Tibial artery (tissue), 4 donors: ENCODE measurements at regions not wholly inside any gene's neighbourhood (a gene's known extent, or its start where the extent isn't known, plus 50 kb on each side); places are given as distances from the start of the nearest gene placed in this dataset.
A peak's percentile ranks its signal among the peaks of the same experiment; 100 is the strongest.

Source experiments
- DNase-seq, 2 donors: peaks; one replicate each; pipeline ENCODE4 v3.0.0-alpha.2; 2019
- H3K27ac ChIP-seq, 2 donors: fragments of 200-600 bp; sonication (generic) in 1 of 2; 1 replicate in 1 of 2; 2 replicates in 1 of 2; pipeline ENCODE4 v1.5.1; 2018 to 2019; ENCODE audit warnings: mild to moderate bottlenecking in 1 of 2
- H3K27me3 ChIP-seq, 2 donors: fragments of 200-600 bp; sonication (generic) in 1 of 2; one replicate each; pipeline versions ENCODE4 v1.5.1 to v1.6.0; 2016 to 2019
- H3K36me3 ChIP-seq, 3 donors: fragments of 200-600 bp; sonication (generic) in 2 of 3; one replicate each; pipeline ENCODE4 v1.5.1; 2016 to 2019; ENCODE audit warnings: mild to moderate bottlenecking in 2 of 3
- H3K4me1 ChIP-seq, 4 donors: fragments of 200-600 bp; sonication (generic) in 2 of 4; 1 replicate in 3 of 4; 2 replicates in 1 of 4; pipeline ENCODE4 v1.5.1; 2016 to 2019
- H3K4me3 ChIP-seq, 2 donors: fragments of 200-600 bp; sonication (generic) in 1 of 2; 1 replicate in 1 of 2; 2 replicates in 1 of 2; pipeline ENCODE4 v1.5.1; 2018 to 2019; ENCODE audit warnings: mild to moderate bottlenecking in 2 of 2
- H3K9me3 ChIP-seq, 3 donors: fragments of 200-600 bp; sonication (generic) in 1 of 3; one replicate each; pipeline ENCODE4 v1.5.1; 2016 to 2019
- CTCF ChIP-seq, 2 experiments: fragments of 200-600 bp in 1 of 2; fragments of 450-650 bp in 1 of 2; IDR thresholded peaks; one replicate each; pipeline ENCODE4 v1.5.1; 2017 to 2019; ENCODE audit warnings: antibody characterized with exemption in 2 of 2, mild to moderate bottlenecking in 1 of 2, moderate library complexity in 1 of 2
- intact Hi-C: fragments of 100-400 bp; cut with DNase I; formaldehyde crosslinking; loops from one replicate; pipeline ENCODE4 v1.15.0; 2023; ENCODE audit warnings: low total_unique reads

- Histone ChIP-seq H3K4me1 (peaks cover 0 to 5% (median 0%) of the 10 kb centered on the region in 4 donors), H3K9me3 (no peaks in the 10 kb centered on the region), H3K4me3 (no peak overlapping the region), H3K36me3 (no peaks in the 10 kb centered on the region), H3K27me3 (no peaks in the 10 kb centered on the region), H3K27ac (no peak overlapping the region)
- intact Hi-C loops = no loop called here
- no peak for DNase-seq
- peak in 1 of 2 experiments; percentile 17 for TF ChIP-seq CTCF (IDR thresholded peaks at IDR 0.05)
Observed at GRCh38 chrX:39152106-39152649, 350.9 kb downstream of the MID1IP1 start.

- Histone ChIP-seq H3K4me3 (no peak overlapping the region), H3K4me1 (peaks cover 0 to 4% (median 0%) of the 10 kb centered on the region in 4 donors), H3K36me3 (no peaks in the 10 kb centered on the region), H3K27ac (no peak overlapping the region), H3K27me3 (no peaks in the 10 kb centered on the region), H3K9me3 (no peaks in the 10 kb centered on the region)
- no peak for DNase-seq
- intact Hi-C loops = no loop called here
- no peak for TF ChIP-seq CTCF (IDR thresholded peaks at IDR 0.05)
Observed at GRCh38 chrX:39156051-39156450, 354.8 kb downstream of the MID1IP1 start.

GRCh38 chrX:39157006-39157405, 355.7 kb downstream of the MID1IP1 start:
- intact Hi-C loops = no loop called here
- Histone ChIP-seq H3K27ac (no peak overlapping the region), H3K27me3 (no peaks in the 10 kb centered on the region), H3K4me3 (no peak overlapping the region), H3K9me3 (no peaks in the 10 kb centered on the region), H3K36me3 (no peaks in the 10 kb centered on the region), H3K4me1 (peaks cover 0 to 4% (median 0%) of the 10 kb centered on the region in 4 donors)
- no peak for DNase-seq
- no peak for TF ChIP-seq CTCF (IDR thresholded peaks at IDR 0.05)

GRCh38 chrX:39157796-39158195, 356.5 kb downstream of the MID1IP1 start:
- H3K27ac ChIP-seq = no peak overlapping the region
- H3K27me3 ChIP-seq = no peaks in the 10 kb centered on the region
- H3K36me3 ChIP-seq = no peaks in the 10 kb centered on the region
- DNase-seq = no peak
- no peaks in the 10 kb centered on the region for H3K9me3 ChIP-seq
- H3K4me1 ChIP-seq = peaks cover 0 to 4% (median 0%) of the 10 kb centered on the region in 4 donors
- intact Hi-C loops = no loop called here
- no peak for TF ChIP-seq CTCF (IDR thresholded peaks at IDR 0.05)
- no peak overlapping the region for H3K4me3 ChIP-seq

GRCh38 chrX:39158801-39159657, 357.8 kb downstream of the MID1IP1 start:
- Histone ChIP-seq H3K27me3 (no peaks in the 10 kb centered on the region), H3K9me3 (no peaks in the 10 kb centered on the region), H3K4me1 (peaks cover 0 to 4% (median 0%) of the 10 kb centered on the region in 4 donors), H3K36me3 (no peaks in the 10 kb centered on the region), H3K27ac (no peak overlapping the region), H3K4me3 (no peak overlapping the region)
- intact Hi-C loops = no loop called here
- TF ChIP-seq CTCF (IDR thresholded peaks at IDR 0.05) = no peak
- no peak for DNase-seq
